PFSK-1 (cell line): ENCODE measurements at regions not wholly inside any gene's neighbourhood (a gene's known extent, or its start where the extent isn't known, plus 50 kb on each side); places are given as distances from the start of the nearest gene placed in this dataset.

Source experiments
- FOXP2 ChIP-seq: optimal IDR thresholded peaks from 2 replicates; pipeline ENCODE3; 2011; ENCODE audit warnings: borderline replicate concordance, control low read depth, inconsistent platforms; ENCODE audit not compliant: insufficient read depth; ENCODE audit errors: extremely low read length, extremely low read depth
- POLR2AphosphoS5 ChIP-seq: IDR thresholded peaks from 2 replicates; pipeline ENCODE4 v1.6.1; 2012; ENCODE audit warnings: low read depth, mild to moderate bottlenecking, control low read depth, low read length, moderate library complexity
- SIN3A ChIP-seq: IDR thresholded peaks from 2 replicates; pipeline ENCODE4 v1.6.1; 2012; ENCODE audit warnings: mild to moderate bottlenecking, low read length, moderate library complexity, borderline replicate concordance; ENCODE audit not compliant: insufficient read depth
- TAF1 ChIP-seq: IDR thresholded peaks from 2 replicates; pipeline ENCODE4 v1.6.1; 2012; ENCODE audit warnings: low read length, control low read depth, borderline replicate concordance; ENCODE audit not compliant: insufficient read depth
- TF ChIP-seq, protein P1 (sequence below), 2 experiments: IDR thresholded peaks; 2 replicates each; pipeline versions ENCODE4 v1.6.1 to v1.8.0; 2011 to 2012; ENCODE audit warnings: low read depth in 2 of 2, low read length in 2 of 2, control low read depth in 1 of 2, inconsistent platforms in 1 of 2, mild to moderate bottlenecking in 1 of 2, moderate library complexity in 1 of 2; ENCODE audit not compliant: insufficient read depth in 1 of 2

DNA sequence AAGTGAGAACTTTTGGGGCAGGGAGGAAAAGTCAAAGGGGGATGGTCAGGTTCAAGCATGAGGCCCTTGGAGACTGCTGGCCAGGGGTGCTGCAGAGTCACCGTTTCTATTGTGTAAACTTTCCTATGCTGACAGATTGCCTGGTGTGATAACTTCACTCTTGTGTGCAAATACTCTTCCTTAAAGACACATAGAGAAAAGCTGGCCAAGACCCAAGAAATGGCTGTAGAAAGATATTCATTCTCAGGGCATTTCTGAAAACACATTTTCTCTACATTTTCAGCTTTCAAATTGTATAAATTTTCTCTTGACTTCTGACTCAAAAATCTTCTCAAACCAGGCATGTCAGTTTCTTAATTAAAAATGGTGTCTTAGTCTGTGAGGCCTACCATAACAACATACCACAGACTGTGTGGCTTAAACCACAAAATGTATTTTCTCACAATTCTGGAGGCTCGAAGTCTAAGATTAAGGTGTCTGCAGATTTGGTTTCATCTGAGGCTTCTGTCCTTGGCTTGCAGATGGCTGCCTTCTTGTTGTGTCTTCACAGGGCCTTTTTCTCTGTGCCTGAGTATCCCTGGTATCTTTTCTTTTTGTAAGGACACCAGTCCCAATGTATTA is 304.5 kb downstream of the KCNRG start:
- TF ChIP-seq SIN3A (no peak), POLR2AphosphoS5 (no peak), TAF1 (no peak), FOXP2 (no peak)
- TF ChIP-seq, protein P1, sequence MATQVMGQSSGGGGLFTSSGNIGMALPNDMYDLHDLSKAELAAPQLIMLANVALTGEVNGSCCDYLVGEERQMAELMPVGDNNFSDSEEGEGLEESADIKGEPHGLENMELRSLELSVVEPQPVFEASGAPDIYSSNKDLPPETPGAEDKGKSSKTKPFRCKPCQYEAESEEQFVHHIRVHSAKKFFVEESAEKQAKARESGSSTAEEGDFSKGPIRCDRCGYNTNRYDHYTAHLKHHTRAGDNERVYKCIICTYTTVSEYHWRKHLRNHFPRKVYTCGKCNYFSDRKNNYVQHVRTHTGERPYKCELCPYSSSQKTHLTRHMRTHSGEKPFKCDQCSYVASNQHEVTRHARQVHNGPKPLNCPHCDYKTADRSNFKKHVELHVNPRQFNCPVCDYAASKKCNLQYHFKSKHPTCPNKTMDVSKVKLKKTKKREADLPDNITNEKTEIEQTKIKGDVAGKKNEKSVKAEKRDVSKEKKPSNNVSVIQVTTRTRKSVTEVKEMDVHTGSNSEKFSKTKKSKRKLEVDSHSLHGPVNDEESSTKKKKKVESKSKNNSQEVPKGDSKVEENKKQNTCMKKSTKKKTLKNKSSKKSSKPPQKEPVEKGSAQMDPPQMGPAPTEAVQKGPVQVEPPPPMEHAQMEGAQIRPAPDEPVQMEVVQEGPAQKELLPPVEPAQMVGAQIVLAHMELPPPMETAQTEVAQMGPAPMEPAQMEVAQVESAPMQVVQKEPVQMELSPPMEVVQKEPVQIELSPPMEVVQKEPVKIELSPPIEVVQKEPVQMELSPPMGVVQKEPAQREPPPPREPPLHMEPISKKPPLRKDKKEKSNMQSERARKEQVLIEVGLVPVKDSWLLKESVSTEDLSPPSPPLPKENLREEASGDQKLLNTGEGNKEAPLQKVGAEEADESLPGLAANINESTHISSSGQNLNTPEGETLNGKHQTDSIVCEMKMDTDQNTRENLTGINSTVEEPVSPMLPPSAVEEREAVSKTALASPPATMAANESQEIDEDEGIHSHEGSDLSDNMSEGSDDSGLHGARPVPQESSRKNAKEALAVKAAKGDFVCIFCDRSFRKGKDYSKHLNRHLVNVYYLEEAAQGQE (IDR thresholded peaks at IDR 0.05; ENCODE audit: insufficient read depth in 1 of 2, low read depth in 2 of 2, low read length in 2 of 2), result no peak
